GM18498 (cell line): ENCODE measurements at regions not wholly inside any gene's neighbourhood (a gene's known extent, or its start where the extent isn't known, plus 50 kb on each side); places are given as distances from the start of the nearest gene placed in this dataset.
"Not testable (repeated sequence)": the region's sequence is repeated elsewhere in the genome, so short reads cannot be mapped to it uniquely, and the experiment has no call there.

Experiments
- ATAC-seq: cut with Tn5 transposase; IDR thresholded peaks from one replicate; pipeline ENCODE4 v1.9.1; 2021; ENCODE audit warnings: mild to moderate bottlenecking, moderate library complexity; ENCODE audit not compliant: unreplicated experiment

DNA sequence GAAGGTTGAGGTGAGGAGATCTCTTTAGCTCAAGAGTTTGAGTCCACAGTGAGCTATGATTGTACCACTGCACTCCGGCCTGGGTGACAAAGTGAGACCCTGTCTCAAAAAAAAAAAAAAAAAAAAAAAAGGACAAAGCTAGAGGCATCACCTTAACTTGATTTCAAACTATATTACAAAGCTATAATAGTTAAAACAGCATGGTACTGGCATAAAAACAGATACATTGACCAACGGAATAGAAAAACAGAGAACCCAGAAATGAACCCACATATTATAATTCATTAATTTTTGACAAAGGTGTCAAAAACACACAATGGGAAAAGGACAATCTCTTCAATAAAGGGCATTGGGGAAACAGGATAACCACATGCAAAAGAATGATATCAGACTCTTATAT, 50.8 kb upstream of the MBOAT1 start:
- ATAC-seq: no peak

DNA sequence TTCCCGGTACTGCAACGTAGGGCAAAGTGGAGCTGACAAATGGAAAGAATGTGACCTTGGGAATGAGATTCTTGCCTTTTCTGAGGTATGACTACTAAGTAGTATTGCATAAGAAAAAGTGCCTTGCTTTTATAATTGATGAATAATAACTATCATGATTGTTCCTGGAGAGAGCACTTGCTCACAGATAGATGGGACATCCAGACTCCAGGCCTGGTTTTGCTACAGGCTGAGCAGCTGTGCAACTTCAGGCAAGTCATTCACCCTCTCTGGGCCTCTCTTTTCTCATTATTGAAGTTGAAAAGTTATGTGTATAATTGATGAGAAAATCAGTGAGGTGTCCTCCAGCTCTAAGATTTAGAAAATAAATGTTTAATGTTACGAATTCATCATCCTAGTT, 53.6 kb upstream of the MBOAT1 start:
- no peak for ATAC-seq

DNA sequence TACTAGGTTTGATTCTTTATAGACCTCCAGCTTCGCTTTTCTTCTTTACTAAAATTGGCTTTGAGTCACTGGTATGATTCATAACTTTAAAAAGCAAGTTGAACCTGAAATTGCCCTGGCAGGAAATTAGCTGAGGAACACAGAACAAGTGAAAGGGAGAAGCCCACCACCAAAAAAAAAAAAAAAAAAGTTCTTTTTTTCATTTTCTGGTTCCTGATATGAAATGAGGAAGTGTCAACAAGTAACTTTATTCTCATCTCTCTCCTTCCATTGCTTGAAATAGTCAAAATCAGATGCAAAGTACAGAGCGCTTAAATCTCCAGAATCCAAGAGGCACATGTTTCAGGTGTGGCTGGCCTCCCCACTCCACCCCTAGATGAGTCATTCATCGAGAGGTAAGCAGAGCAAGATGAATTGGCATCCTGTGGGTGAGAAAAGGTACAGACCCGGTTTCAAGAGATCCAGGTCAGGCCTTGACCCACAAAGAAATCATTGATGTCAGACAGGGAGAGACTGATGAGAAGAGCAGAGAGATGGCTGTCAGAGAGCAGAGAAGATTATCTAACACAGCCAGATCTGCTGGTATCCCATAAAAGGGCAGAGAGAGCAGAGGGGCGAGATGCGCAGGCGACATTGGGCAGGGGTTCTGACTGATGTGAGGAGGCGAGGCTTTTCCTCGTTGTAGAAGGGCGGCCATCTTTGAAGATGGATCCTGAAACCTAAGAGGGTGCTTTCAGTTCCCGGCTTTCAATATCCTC, 54.8 kb upstream of the MBOAT1 start:
- no peak for ATAC-seq

DNA sequence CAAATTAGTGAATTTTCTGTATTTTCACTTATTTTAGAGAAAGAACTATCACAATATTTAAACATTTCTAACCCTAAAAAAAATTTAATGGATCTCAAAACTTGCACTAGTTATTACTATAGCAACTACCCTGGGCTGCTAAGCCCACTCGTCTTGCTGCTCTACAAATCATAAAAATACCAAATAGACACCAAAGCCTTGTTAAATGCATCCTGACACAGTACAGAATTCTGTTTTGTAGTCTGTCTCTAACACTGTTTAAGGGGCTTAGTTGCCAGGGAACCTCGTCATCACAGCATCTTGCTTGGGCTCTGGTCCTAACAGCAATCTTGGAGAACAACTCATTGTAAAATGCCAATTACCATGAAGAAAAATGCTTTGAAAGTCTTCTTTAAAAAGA, 56.9 kb upstream of the MBOAT1 start:
- ATAC-seq: no peak

DNA sequence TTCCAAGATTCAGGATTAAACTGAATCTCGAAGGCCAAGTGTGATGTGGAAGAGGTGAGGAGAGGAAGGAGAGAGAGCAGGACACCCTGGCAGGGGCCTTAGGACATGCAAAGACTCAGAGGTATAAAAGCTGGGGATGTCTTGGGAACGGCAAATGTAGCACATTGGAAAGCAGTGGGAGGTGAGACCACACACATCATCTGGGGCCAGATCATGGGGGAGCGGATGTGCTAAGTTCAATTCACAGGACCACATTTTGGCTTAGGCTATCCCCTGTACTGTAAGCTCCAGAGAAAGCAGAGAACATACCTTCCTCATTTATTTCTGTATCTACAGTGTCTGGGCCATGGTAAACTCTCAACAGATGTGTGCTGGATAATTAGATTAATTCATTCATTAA, 59.5 kb upstream of the MBOAT1 start:
- ATAC-seq: no peak

DNA sequence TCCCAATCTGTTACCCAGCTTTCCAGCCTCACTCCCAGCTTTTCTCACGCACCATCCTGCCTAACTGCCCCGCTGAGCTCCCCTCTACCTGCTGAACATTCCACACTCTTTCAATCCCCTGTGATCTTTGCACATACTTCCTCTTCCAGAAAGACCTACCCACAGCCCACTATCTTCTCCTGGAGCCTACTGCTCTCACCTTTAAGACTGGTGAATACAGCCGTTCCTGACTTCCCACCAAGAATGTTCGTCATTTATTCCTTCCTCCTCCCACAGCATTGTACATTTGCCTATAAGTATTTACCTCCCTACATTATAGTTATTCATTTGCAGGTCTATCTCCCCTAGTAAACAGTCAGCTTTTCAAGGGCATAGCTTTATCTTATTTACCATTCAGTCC, 61.9 kb upstream of the MBOAT1 start:
- no peak for ATAC-seq

DNA sequence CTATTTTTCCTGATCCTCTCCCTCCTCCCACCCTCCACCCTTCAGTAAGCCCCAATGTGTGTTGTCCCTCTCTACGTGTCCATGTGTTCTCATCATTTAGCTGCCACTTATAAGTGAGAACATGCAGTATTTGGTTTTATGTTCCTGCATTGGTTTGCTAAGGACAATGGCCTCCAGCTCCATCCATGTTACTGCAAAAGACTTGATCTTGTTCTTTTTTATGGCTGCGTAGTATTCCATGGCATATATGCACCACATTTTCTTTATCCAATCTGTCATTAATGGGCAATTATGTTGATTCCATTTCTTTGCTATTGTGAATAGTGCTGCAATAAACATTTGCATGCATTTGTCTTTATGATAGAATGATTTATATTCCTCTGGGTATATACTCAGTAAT, 63.6 kb upstream of the MBOAT1 start:
- not testable (repeated sequence) for ATAC-seq

DNA sequence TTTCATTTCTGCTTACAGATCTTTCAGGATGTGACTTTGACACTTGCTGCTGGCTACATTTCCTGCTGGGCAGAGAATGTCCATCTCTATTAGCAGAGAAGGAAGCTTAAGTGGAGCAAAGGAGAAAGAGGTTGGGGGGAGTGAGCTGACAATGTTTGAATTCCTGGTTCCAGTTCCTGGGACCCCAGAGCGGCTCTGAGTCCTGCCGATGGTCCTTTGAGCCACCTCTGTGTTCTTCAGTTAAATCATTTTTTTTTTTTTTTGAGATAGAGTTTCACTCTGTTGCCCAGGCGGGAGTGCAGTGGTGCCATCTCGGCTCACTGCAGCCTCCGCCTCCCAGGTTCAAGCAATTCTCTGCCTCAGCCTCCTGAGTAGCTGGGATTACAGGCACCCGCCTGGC, 65.5 kb upstream of the MBOAT1 start:
- not testable (repeated sequence) for ATAC-seq

DNA sequence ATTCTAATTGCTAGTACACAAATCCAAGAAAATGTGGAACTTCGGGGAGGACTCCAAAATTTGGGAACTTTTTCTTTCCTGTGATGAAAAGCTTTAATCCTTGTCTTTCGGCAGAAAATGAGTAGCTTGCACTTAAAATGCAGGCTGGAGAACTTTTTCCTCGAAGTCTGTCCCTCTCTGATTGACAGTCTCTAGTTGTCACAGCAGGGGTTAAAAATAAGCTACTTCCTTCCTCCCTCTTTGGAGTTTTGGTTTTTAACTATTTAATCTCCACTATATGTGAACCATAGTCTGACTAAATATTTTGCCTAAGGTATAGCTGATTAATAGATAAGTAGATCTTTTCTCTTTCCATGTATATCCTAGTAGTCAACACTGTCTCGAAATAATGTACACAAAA, 66.8 kb upstream of the MBOAT1 start:
- ATAC-seq: no peak

DNA sequence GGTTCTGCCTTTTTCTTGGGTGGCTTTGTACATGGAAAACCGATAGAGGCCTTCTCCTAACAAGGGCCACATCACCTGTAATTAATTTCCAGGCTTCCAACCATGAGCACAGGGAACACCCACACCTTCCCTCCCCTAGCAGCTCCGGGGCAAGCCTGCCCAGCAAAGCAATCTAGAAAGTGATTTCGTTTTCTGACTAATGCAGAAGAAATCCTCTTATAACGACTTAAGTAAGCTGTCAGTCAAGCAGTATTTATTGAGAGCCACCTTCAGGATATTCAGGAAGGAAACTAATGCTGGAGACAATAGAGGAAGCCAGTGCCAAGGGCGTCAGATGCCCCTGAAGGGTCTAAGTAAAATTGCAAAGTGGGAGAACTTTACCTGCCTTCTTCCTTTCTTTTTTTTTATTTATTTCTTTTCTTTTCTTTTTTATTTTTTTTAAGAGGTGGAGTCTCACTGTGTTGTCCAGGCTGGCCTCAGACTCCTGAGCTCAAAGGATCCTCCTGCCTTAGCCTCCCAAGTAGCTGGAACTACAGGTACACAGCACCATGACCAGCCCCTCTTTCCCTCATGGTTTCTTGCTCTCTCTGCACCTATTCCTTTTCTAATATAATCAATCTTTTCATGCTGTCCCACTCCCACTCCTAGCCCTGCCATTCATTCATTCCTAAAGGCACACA, 67.5 kb upstream of the MBOAT1 start:
- ATAC-seq: no peak

DNA sequence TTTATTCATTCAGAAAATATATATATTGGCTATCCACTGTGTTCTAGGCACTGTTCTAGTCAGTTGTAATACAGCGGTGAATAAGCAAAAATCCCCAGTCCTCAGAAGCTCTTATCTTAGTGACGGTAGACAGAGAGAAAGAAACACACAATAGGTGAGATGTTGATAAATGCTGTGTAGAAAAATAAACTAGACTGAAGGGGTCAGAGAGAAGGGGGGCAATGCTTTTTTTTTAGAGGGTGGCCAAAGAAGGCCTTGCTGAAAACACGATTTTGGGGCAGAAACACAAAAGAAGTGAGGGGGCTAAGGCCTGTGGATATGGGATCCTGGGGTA, 68.0 kb upstream of the MBOAT1 start:
- no peak for ATAC-seq

DNA sequence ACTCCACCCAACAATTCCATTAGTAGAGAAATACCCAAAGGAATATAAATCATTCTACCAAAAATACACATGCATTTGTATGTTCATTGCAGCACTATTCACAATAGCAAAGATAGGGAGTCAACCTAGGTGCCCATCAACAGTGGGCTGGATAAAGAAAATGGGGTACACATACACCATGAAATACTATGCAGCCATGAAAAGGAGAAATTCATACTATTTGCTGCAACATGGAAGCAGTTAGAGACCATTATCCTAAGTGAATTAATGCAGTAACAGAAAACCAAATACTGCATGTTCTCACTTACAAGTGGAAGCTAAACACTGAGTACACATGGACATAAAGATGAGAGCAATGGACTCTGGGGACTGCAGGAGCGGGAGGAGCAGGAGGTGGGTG, 72.4 kb upstream of the MBOAT1 start:
- no peak for ATAC-seq

DNA sequence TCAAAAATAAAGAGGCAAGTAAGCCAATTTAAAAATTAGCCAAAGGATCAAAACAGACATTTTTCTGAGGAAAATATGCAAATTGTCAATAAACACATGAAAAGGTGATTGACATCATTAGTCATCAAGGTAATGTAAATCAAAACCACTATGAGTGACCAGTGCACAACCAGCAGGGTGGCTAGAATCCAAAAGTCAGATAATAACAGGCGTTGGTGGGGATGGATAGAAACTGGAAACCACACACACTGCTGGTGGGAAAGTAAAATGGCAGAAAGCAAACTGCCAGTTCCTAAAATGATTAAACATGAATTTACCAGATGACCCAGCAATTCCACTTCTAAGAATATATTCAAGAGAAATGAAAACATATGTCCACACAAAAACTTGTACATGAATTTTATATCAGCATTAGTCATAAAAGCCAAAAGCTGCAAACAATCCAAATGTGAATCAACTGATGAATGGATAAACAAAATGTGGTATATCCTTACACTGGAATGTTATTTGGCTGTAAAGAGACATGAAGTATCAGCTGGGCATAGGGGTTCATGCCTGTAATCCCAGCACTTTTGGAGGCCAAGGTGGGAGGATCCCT, 74.8 kb upstream of the MBOAT1 start:
- no peak for ATAC-seq

DNA sequence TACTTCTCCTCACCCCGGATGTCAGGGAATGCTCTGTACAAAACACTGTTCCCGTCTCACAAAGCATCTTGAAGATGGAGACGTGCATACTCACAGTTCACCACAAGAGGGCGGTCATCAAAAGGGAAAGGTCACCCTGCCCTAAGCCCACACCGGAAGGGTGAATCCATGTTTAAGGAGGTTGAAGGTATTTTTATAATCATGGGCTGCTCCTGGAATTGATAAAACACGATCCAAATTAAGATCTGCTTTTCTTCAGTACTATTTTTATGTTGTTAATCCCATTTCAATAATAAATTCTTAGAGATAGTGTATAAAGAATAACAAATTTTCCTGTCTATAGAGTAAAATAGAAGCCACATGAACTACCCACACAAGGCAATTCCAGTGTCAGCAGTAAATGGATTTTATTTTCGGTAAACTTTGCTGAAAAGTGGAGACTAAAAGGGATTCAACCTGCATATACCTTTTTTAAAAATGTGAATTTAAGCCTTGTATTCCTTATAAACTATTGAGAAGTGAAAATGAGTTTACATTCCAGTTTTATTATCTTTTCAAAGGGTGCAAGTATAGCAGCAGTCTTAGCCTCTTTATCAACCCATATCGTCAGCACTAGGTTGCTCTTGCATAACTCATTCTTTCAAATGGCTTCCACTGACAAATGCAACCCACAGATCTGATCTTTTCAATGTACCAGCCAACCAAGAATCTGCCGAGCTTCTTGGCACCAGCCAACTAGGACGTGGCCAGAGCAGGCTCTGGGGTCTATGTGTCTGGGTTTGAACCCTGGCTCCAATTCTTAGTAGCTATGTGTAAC, 79.7 kb upstream of the MBOAT1 start:
- peak; percentile 86 for ATAC-seq

DNA sequence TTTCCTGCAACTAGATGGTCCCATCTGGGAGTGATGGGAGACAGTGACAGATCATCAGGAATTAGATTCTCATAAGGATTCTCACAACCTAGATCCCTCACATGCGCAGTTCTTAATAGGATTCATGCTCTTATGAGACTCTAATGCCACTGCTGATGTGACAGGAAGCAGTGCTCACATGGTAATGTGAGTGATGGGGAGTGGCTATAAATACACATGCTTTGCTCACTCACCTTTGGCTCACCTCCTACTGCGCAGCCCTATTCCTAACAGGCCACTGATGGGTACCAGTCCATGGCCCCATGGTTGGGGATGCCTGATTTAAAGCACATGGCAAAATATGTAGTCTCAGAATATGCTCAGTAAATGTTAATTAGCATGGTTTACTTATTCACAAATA, 80.6 kb upstream of the MBOAT1 start:
- ATAC-seq: no peak

DNA sequence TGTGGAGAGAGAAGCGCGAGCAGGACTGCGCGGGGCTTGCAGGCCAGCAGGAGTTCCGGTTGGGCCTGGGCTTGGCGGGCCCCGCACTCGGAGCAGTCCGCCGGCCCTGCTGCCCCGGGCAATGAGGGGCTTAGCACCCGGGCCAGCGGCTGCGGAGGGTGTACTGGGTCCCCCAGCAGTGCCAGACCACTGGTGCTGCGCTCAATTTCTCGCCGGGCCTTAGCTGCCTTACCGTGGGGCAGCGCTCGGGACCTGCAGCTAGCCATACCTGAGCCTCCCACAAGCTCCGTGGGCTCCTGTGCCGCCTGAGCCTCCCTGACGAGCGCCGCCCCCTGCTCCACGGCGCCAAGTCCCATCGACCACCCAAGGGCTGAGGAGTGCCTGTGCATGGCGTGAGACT, 89.0 kb upstream of the MBOAT1 start:
- no peak for ATAC-seq

DNA sequence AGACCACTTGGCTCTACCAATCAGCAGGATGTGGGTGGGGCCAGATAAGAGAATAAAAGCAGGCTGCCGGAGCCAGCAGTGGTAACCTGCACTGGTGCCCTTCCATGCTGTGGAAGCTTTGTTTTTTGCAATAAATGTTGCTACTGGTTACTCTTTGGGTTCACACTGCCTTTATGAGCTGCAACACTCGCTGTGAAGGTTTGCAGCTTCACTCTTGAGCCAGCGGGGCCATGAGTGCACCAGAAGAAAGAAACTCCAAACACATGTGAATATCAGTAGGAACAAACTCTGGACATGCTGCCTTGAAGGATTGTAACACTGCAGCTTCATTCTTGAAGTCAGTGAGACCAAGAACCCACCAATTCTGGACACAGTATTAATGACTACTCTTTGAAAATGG, 89.9 kb upstream of the MBOAT1 start:
- no peak for ATAC-seq

DNA sequence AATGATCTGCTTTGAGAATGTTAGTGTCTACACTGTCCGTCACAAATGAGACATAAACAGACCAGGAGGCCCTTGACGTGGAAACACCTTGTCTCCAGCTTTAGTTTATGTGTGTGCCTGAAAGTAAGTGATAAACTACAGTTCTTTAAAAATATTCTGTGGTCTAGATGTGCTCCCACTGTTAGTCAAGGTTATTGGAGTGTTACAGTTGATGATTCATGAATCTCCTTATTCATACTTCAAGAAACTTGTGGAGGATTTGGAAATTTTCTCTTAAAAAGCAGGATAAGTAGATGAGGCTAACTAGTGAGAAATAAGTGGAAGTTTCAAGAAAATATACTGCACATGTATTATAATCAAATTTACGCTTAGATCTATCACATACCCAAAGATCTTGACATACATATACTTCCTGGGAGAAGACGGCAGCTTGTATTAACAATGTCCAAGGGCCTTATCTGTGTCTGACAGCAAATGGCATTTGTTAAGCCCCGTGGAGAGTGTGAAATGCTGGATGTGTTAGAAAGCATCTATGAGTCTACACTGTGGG, 90.5 kb upstream of the MBOAT1 start:
- ATAC-seq: no peak

DNA sequence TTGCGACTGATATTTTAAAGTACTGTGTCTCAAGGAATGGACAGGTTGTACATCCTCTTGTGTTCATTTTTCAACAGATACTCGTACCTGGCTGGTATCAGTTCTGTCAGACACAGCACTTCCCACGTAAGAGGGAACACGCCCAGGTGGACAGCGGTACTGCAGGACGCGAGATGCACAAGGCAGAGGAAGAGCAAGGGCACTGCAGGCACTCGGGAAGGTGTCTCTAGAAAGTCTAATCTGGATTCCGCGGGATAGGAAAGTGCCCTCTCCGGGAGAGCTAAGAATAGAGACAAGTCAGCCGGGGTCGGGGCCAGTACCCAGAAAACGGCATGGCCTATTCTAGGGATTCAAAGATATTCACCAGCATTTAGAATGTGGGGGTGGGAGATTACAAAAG, 94.2 kb upstream of the MBOAT1 start:
- ATAC-seq: no peak

DNA sequence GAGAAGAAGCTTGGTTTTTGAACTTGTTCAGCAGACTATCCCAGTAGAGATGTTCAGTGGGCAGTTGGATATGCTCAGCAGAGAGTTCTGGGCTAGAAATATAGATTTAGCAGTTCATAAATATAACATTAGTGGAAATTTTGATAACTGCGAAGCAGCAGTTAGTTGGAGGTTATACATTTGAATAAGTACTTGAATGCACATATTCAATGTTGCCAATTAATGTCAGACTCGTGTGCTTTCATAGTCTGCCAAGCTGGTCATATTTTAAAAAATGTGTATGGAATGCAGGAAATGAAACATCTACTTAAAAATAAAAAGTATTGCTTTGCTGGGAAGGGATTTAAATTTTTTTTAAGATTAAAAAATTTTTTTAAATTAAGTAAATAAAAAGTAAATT, 92.5 kb upstream of the E2F3 start:
- no peak for ATAC-seq

DNA sequence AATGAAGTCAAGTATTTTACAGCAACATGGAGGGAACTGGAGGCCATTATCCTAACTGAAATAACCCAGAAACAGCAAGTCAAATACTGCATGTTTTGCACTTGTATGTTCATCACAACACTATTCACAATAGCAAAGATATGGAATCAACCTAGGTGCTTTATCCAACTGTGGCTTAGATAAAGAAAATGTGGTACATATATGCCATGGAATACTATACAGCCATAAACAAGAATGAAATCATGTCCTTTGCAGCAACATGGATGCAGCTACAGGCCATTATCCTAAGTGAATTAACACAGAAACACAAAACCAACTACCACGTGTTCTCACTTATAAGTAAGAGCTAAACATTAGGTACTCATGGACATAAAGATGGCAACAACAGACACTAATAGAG, 91.5 kb upstream of the E2F3 start:
- no peak for ATAC-seq
